SK-N-SH (cell line): ENCODE measurements at regions not wholly inside any gene's neighbourhood (a gene's known extent, or its start where the extent isn't known, plus 50 kb on each side); places are given as distances from the start of the nearest gene placed in this dataset.

Experiments used
- CTCF ChIA-PET: fragments of 300-600, 350-600 bp; formaldehyde crosslinking; extraction: SDS; loops from one replicate; lab custom pipeline; 2021; lab: Yijun Ruan, JAX
- POLR2A ChIA-PET: fragments of 350-600 bp; sonication (Branson Sonifier 250); formaldehyde crosslinking; extraction: SDS; loops from one replicate; lab custom pipeline; 2020; ENCODE audit warnings: antibody characterized with exemption, inconsistent platforms; lab: Yijun Ruan, JAX
- DNase-seq: peaks from one replicate; pipeline ENCODE4 v3.0.0; 2012
- H2AFZ ChIP-seq: fragments of 200-600 bp; sonication (generic); 2 replicates; pipeline ENCODE4 v1.8.1; 2016; ENCODE audit warnings: antibody characterized with exemption, mild to moderate bottlenecking, low read depth
- H3F3A ChIP-seq: fragments of 200-600 bp; sonication (generic); replicated peaks from 2 replicates; pipeline ENCODE3; 2016; ENCODE audit warnings: antibody characterized with exemption, mild to moderate bottlenecking; ENCODE audit not compliant: insufficient read depth
- H3K27ac ChIP-seq, 2 experiments: fragments of 200-500 bp in 1 of 2; fragments of 200-600 bp in 1 of 2; sonication (Bioruptor generic) in 1 of 2; sonication (generic), shearing (Covaris generic) in 1 of 2; 2 replicates each; pipeline versions ENCODE4 v1.5.1 to v1.6.1; 2014 to 2016; ENCODE audit warnings: low read depth in 2 of 2, inconsistent platforms in 1 of 2, low read length in 1 of 2, mild to moderate bottlenecking in 1 of 2, mixed read lengths in 1 of 2
- H3K27me3 ChIP-seq: fragments of 200-600 bp; sonication (generic), shearing (Covaris generic); 2 replicates; pipeline ENCODE4 v1.6.1; 2016; ENCODE audit warnings: mixed run types; ENCODE audit not compliant: insufficient read depth
- H3K36me3 ChIP-seq, 2 experiments: fragments of 200-500 bp in 1 of 2; fragments of 200-600 bp in 1 of 2; sonication (Bioruptor generic) in 1 of 2; sonication (generic) in 1 of 2; replicated peaks in 1 of 2; 2 replicates each; pipeline versions ENCODE3 to v1.5.1; 2014 to 2016; ENCODE audit warnings: low read length in 1 of 2, mild to moderate bottlenecking in 1 of 2; ENCODE audit not compliant: insufficient read depth in 2 of 2, control insufficient read depth in 1 of 2
- H3K4me1 ChIP-seq, 2 experiments: fragments of 200-500 bp in 1 of 2; fragments of 200-600 bp in 1 of 2; sonication (Bioruptor generic) in 1 of 2; sonication (generic), shearing (Covaris generic) in 1 of 2; 2 replicates each; pipeline versions ENCODE4 v1.5.1 to v1.6.1; 2014 to 2016; ENCODE audit warnings: low read depth in 1 of 2, low read length in 1 of 2, mixed run types in 1 of 2; ENCODE audit not compliant: insufficient read depth in 2 of 2, control insufficient read depth in 1 of 2
- H3K4me2 ChIP-seq: fragments of 200-600 bp; sonication (generic), shearing (Covaris generic); 2 replicates; pipeline ENCODE4 v1.6.1; 2017; ENCODE audit warnings: mixed run types
- H3K4me3 ChIP-seq, 2 experiments: fragments of 200-500 bp in 1 of 2; fragments of 200-600 bp in 1 of 2; sonication (Bioruptor generic) in 1 of 2; sonication (generic), shearing (Covaris generic) in 1 of 2; 2 replicates each; pipeline versions ENCODE4 v1.5.1 to v1.8.1; 2014 to 2016; ENCODE audit warnings: low read depth in 2 of 2, inconsistent platforms in 1 of 2, low read length in 1 of 2, mild to moderate bottlenecking in 1 of 2, mixed read lengths in 1 of 2, moderate library complexity in 1 of 2
- H3K79me2 ChIP-seq: fragments of 200-600 bp; sonication (generic); 2 replicates; pipeline ENCODE4 v1.8.1; 2017; ENCODE audit warnings: mild to moderate bottlenecking; ENCODE audit not compliant: insufficient read depth
- H3K9ac ChIP-seq: fragments of 200-600 bp; sonication (generic); 2 replicates; pipeline ENCODE4 v1.6.1; 2017; ENCODE audit warnings: mixed run types
- H3K9me2 ChIP-seq: fragments of 200-600 bp; sonication (generic); 2 replicates; pipeline ENCODE4 v1.6.1; 2017; ENCODE audit warnings: mixed run types
- H3K9me3 ChIP-seq: fragments of 200-600 bp; sonication (generic); 2 replicates; pipeline ENCODE4 v1.6.1; 2017; ENCODE audit warnings: mixed run types, mild to moderate bottlenecking, moderate library complexity
- H4K20me1 ChIP-seq: fragments of 200-600 bp; sonication (generic); 2 replicates; pipeline ENCODE4 v1.6.1; 2017; ENCODE audit warnings: mild to moderate bottlenecking, mixed run types; ENCODE audit not compliant: insufficient read depth
- CTCF ChIP-seq: fragments of 200-600 bp; sonication (generic); IDR thresholded peaks from 2 replicates; pipeline ENCODE4 v1.6.1; 2017; ENCODE audit warnings: antibody characterized with exemption, mild to moderate bottlenecking, moderate library complexity
- FOXJ3 ChIP-seq: sonication (generic); formaldehyde crosslinking; IDR thresholded peaks from 2 replicates; pipeline ENCODE4 v1.5.1; 2020; ENCODE audit warnings: mild to moderate bottlenecking, missing genetic modification reagents
- GATA2 ChIP-seq: sonication (generic); formaldehyde crosslinking; IDR thresholded peaks from 2 replicates; pipeline ENCODE4 v1.5.0; 2020; ENCODE audit warnings: mild to moderate bottlenecking, missing genetic modification reagents
- JUND ChIP-seq: IDR thresholded peaks from 2 replicates; pipeline ENCODE4 v1.4.0; 2012
- MAX ChIP-seq: IDR thresholded peaks from 2 replicates; pipeline ENCODE4 v1.4.0; 2012; ENCODE audit warnings: low read depth
- NFIC ChIP-seq: IDR thresholded peaks from 2 replicates; pipeline ENCODE4 v1.4.0; 2012; ENCODE audit warnings: borderline replicate concordance
- NRF1 ChIP-seq: IDR thresholded peaks from 2 replicates; pipeline ENCODE4 v1.6.1; 2012; ENCODE audit warnings: low read depth, mild to moderate bottlenecking, low read length
- RCOR1 ChIP-seq: fragments of 150-350 bp; IDR thresholded peaks from 2 replicates; pipeline ENCODE4 v1.6.1; 2017; ENCODE audit warnings: antibody characterized with exemption, low read length
- RFX5 ChIP-seq: IDR thresholded peaks from 2 replicates; pipeline ENCODE4 v1.6.1; 2012; ENCODE audit warnings: mild to moderate bottlenecking, improper control_type of control experiment, low read length
- RXRA ChIP-seq: IDR thresholded peaks from 2 replicates; pipeline ENCODE4 v1.4.0; 2012; ENCODE audit warnings: low read depth, mild to moderate bottlenecking, borderline replicate concordance
- YY1 ChIP-seq: IDR thresholded peaks from 2 replicates; pipeline ENCODE4 v1.4.0; 2012; ENCODE audit warnings: low read depth, mild to moderate bottlenecking
- ZBTB33 ChIP-seq: IDR thresholded peaks from 2 replicates; pipeline ENCODE4 v1.4.0; 2012; ENCODE audit warnings: low read depth, borderline replicate concordance
- WGBS: methylation state at CpG from one replicate; pipeline ENCODE4 v1.1.6; 2017; ENCODE audit warnings: low lambda C conversion rate; 5-methylcytosine and 5-hydroxymethylcytosine counted together

- 0% methylated on average over 2 of the region's 2 CpGs for WGBS
Measured at GRCh38 chrX:143378851-143379250, 138.4 kb downstream of the SPANXN3 start.

GRCh38 chrX:143363419-143363818, 153.9 kb downstream of the SPANXN3 start:
- H4K20me1 ChIP-seq, result no peaks in the 10 kb centered on the region
- 0% methylated on average over 3 of the region's 3 CpGs for WGBS
- no peak overlapping the region for H3K4me2 ChIP-seq
- H3K9me3 ChIP-seq, result no peaks in the 10 kb centered on the region
- no peaks in the 10 kb centered on the region for H3K79me2 ChIP-seq
- ChIA-PET POLR2A (no interaction called here), CTCF (no interaction called here)
- DNase-seq, result no peak
- H3K4me1 ChIP-seq, result no peaks in the 10 kb centered on the region
- no peak overlapping the region for H3K27ac ChIP-seq
- H3K9ac ChIP-seq, result no peak overlapping the region
- H3K27me3 ChIP-seq, result no peaks in the 10 kb centered on the region
- no peaks in the 10 kb centered on the region for H3F3A ChIP-seq
- H3K36me3 ChIP-seq, result no peaks in the 10 kb centered on the region
- no peak overlapping the region for H3K4me3 ChIP-seq
- H3K9me2 ChIP-seq, result no peaks in the 10 kb centered on the region
- no peak overlapping the region for H2AFZ ChIP-seq
- TF ChIP-seq FOXJ3 (CRISPR knock-in tag) (no peak), MAX (no peak), GATA2 (no peak), RXRA (no peak), JUND (no peak), ZBTB33 (no peak), YY1 (no peak), NRF1 (no peak)

More at GRCh38 chrX:143378851-143379250, 138.4 kb downstream of the SPANXN3 start:
- Histone ChIP-seq H3K27ac (no peak overlapping the region), H3K4me3 (no peak overlapping the region), H3K9ac (no peak overlapping the region), H2AFZ (no peak overlapping the region), H3K9me2 (no peaks in the 10 kb centered on the region), H4K20me1 (no peaks in the 10 kb centered on the region), H3K36me3 (no peaks in the 10 kb centered on the region), H3K4me1 (no peaks in the 10 kb centered on the region), H3K79me2 (no peaks in the 10 kb centered on the region), H3F3A (no peaks in the 10 kb centered on the region), H3K9me3 (no peaks in the 10 kb centered on the region), H3K27me3 (no peaks in the 10 kb centered on the region), H3K4me2 (no peak overlapping the region)
- CTCF ChIA-PET, result no interaction called here
- no peak for DNase-seq
- POLR2A ChIA-PET, result no interaction called here
- TF ChIP-seq NFIC (no peak), RCOR1 (no peak), GATA2 (no peak), RFX5 (no peak), CTCF (no peak), NRF1 (no peak)
